GM19043 (cell line): ENCODE measurements at regions not wholly inside any gene's neighbourhood (a gene's known extent, or its start where the extent isn't known, plus 50 kb on each side); places are given as distances from the start of the nearest gene placed in this dataset.

ENCODE experiments used
- ATAC-seq: cut with Tn5 transposase; IDR thresholded peaks from one replicate; pipeline ENCODE4 v1.9.1; 2021; ENCODE audit warnings: low read depth; ENCODE audit not compliant: unreplicated experiment

DNA sequence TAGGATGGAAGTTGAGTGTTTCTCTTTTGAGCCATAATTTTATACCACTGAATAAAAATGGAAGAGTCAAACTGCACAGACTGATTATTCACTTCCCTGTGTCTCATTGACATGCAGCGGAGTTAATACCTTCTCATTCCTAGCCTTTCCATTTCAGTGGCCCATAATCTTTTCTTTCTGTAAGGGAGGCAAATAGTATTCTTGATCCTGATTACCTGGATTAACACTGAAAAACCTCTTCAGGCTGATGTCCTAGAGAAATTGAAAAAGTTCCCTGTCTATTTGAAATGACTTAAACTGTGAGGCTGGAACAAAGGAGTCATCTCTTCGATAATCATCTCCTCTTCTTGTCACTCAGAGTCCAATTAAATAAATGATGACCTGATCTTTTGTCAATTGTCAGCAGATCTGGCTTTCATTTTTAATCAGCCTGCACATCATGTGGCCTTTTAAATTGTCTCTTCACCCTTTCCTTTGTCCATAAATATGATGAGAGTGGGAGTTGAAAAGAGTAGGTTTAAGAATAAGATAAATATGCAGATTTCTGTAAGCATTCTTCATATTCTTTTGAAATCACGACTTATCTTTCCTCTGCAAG lies 713.0 kb downstream of the EPM2A start:
- ATAC-seq, result no peak

DNA sequence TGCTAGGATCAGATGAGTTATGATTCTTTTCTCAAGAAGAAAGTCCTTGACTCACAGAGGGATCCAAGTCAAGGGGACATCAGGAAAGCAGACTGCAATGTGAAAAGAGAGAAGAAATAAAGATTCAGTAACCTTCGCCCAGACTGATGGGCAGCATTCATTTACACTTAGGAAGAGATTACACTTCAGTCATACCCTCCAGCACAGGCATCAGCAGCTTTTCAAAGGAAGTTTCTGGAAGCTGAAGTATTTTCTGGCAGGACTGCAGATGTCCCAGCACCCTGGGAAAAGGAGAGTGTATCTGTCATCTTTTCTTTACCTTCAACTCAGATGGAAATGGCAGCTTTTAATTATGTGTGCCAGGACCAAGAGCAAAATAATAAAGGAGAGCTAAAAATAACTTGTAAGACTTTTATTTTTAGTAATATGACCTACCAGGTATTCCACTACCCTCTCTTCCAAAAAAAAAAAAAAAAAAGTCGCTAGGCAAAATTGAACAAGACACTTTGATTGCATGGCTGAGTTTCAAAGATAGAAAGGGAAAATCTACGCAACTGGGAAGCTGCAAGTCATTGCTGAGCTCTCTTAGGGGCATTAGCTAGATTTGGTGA lies 712.1 kb downstream of the EPM2A start:
- ATAC-seq, result no peak

DNA sequence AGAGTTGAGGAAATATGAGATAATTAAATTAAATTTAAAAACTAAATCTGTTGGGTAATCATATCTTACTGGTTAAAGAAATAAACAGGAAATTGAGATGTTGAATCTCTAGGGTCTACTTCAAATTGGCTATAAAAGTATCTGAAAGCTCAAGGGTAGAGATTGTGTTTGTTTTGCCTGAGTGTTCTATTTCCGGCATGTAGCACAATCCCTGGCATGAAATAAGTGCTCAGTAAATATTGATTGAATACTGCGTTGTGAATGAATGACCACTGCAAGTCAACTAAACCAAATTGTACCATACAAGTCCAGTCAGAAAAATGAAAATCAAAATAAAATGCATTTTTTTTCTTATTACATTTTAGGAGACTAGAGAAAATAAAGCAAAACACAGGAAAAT lies 709.8 kb downstream of the EPM2A start:
- no peak for ATAC-seq

DNA sequence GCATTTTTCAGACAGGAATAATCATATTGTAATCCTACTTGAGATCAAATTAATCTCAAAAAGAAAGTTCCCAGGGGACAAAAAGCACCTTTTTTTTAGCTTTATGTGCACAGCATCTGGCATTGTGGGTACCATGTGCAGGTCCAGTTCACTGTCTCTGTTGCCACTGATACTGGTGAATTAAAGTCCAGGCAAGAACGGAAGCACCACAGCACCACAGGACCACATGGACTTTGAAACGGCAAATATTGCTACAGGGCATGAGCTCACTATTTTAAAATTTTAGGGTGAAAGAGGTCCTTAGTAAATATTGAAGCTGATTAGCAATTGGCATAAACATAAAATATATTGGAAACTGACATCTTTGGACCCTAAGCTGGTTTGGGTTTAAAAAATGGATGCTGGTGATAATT lies 709.0 kb downstream of the EPM2A start:
- no peak for ATAC-seq

DNA sequence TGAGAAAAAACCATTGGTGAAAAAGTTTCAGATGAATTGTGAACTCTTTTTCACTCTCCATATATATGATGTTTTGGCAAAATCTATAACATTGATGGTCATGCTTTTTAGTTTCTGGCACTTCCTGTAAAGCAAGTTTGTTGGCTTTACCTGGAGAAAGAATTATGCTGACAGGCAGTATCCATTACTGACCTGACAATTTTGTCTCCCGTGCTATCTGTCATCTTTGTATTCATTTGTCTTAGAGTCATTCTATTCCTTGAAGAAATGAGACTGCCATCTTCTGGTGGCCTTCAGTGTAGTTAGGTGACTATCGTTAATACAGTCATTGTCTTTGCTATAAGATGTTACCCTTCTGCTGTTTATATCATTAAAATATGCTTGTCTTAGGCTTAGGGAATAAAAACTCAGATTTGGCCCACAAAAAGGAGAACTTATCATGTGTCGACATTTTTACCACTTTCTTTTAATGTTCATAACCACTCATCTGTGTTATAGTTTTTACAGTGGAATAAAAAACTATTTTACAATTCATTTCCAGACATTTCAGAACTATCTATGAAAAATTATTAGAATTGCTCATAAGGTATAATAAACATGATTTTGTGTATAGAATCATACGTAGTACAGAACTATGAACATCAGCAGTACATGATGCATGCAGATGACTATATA lies 707.0 kb downstream of the EPM2A start:
- ATAC-seq, result peak; percentile 86

DNA sequence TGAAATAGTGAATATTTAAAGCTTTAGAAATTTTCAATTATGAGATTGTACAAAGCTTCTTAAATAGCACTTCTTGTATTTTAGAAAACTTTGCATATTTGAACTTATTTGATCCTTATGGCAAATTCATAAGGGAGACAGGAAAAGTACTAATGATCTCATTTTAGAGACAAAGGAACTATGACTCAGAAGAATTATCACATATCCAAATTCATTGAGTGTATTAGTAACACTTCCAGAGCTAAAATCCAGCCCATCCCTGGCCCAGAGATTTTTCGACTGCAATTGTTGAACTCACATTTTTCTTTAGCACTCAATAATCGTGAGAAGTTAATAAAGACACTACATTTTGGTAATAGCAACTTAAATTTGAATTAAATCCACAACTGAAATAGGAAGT lies 704.3 kb downstream of the EPM2A start:
- ATAC-seq, result no peak

DNA sequence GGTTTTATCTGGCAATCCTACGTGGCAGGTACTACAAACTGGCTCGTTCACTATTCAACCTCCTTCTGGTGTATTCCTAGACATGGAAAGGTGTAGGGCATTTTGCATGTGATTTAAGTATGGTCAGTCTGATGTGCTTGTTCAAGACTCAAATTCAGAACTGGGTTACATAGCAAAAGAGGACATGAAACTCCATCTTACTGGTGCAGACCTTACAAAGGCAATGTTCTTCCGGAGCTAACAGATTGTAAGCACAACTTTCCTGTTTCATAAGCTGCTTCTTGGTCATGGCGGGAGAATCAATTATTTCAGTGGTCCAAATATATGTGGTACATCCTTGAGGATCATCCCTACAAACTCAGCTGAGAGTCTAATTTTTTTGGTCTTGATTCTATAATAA lies 703.4 kb downstream of the EPM2A start:
- no peak for ATAC-seq

DNA sequence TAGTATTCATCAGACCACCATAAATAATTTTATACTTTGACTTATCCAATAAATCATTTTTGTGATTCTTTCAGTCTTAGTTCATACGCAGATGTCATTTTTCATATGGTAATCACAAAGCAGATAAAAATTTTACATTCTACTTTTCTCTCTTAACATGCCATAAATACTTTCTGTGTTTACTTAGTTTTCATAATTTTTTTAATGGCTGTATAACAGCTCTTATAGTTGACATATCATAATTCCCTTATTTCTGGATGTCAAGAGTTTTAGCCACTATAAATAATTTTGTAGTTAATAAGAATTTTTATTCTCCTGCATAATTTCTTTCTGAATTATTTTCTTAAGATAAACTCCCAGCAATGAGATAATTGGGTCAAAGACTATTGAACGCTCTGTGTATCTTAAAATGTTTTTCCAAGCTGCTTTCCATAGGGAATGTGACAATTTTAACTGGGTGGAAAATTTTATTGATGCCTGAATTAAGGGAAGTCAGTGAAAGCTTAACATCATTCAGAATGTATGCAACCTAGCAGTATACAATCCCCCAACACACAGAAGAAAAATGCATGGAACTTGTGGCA lies 702.7 kb downstream of the EPM2A start:
- ATAC-seq, result no peak

DNA sequence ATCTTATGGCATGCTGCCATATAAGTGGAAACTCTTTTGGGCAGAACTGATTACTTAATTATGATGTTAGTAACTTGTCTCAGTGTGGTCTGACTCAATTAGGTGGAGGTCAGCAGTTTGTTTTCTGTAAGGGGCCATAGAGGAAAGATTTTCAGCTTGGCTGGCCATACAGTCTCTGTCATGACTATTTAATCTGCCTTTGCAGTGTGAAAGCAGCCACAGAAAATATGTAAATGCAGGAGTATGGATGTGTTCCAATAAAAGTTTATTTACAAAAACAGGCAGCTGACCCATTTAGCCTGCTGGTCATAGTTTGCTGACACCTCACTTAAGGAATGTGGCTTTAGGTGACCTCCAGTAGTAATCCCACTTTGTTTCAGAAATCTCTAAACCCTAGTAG lies 700.7 kb downstream of the EPM2A start:
- no peak for ATAC-seq

DNA sequence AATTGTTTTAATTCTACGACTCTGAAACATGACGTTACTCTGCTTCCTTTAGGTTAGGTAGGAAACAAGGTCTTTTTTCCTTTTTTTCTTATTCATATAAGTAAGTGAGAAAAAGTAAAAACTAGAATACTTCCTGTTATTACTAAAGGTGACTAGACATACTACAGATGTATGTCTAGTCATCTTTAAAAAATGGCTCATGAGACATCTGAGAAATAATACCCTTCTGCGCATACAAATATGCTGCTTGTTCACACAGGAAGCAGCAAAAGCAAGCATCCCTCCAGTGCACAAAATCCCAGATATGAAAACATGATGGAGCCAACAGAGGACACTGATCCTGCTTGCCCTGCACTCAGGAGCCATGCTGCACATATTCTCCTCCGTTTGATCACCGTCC lies 699.1 kb downstream of the EPM2A start:
- no peak for ATAC-seq

DNA sequence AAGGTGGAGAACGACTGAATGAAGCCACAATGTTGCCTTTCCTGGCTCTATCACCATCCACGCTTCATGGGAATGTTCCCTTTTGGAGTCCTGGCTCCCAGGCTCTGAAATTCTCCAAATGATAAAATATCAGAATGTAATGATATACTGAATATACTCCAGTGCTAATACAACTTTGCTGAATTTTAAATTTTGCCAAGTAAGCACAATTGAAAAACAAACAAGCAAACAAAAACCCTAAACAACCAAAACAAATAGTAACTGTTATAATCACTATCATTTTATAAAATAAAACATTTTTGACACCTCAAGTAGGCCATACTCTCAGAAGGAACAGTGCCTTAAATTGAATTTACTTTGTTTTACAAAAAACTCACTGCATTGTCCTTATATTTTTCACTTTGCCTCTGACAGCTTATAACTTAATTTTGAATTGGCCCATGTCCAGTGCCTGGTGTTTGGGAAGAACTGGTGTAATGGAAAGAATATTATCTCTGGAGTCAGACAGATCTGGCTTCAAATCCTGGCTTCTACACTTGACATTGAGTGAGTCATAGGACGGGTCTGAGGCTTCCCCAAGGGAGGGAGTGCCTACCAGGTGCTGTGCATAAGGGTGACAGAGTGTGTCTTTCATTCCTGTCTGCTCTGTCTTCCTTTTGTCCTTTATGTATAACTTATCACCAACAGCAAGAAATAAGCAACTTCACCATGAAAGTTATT lies 698.3 kb downstream of the EPM2A start:
- no peak for ATAC-seq

DNA sequence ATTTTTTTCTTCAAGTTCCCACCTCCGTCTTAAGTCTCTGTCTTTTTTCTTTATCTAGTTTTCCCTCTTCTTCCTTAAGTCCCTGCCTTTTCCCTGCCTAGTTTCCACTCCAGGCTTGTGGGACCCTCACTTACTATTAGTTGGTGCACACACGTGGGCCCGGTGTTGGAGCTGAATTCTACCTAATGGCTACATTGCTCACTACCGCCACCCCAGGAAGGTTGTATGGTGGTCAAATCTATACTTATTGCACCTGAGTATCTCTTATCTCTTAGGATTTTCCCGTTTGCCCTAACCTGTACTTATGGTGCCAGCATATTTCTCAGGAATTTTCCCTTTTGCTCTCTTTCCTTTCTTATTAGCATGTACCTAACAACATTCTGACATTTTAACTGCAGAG lies 692.8 kb downstream of the EPM2A start:
- no peak for ATAC-seq

DNA sequence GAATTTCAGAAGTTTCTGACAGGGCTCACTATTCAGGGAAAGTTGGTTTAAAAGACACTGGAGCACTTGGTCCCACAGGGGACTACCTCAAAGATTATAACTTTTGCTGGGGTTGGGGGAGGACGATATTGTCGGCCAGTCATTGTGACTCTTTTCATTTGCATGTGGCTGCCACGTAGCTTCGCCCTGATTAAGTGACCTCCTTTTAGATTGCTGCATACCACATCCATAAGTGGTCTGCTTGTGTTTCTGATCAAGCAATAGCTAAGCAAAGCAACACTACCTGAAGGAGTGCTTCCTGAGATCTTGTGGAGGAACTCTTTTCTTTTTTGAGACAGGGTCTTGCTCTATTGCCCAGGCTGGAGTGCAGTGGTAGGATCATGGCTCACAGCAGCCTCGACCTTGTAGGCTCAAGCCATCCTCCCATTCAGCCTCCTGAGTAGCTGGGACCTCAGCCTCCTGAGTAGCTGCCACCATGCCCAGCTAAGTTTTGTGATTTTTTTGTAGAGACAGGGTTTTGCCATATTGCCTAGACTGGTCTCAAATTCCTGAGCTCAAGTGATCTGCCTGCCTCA lies 691.3 kb downstream of the EPM2A start:
- no peak for ATAC-seq

DNA sequence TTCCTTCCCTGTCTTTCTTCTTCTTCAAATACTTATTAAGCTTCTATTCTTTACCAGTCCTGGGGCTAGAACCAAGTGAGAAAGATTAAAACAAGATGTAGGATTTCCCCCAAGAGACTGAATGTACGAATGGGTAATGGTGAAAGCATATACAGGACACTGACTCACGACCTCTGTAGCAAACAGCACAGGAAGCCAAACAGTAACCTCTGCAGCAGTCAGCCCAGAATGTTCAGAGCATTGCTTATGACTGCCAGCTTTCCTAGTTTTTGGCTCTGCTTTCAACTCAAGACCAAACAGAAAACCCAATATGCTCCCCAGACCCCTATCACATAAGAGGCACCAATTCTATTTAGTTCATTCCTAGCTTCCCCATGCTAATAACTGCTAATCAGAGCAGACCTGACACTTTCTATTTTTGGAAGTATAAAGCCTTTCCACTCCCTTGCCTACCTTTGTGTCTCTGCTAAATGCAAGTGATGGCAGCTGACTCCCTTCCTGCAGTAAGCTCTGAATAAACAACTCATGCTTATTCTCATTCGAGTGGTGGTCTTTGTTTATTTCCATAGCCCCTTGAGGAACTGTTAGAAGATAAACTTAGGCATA lies 690.6 kb downstream of the EPM2A start:
- no peak for ATAC-seq

DNA sequence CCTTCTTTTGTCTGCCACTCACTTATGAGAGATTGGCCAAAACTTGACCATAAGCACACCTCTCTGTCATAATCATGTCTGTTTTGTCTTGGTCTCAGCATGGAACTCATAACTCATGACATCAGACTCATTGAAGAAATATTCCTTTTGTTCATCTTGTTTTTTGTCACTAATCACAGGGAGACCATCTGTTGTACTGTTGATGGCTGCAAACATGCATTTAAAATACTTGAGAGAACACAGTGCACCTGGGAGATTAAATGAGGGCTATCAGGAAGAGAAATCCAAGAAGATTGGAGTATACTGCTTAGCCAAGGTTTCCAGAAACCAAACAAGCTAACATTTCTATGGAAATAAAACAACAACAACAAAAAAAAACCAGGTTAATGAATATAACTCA lies 689.7 kb downstream of the EPM2A start:
- no peak for ATAC-seq

DNA sequence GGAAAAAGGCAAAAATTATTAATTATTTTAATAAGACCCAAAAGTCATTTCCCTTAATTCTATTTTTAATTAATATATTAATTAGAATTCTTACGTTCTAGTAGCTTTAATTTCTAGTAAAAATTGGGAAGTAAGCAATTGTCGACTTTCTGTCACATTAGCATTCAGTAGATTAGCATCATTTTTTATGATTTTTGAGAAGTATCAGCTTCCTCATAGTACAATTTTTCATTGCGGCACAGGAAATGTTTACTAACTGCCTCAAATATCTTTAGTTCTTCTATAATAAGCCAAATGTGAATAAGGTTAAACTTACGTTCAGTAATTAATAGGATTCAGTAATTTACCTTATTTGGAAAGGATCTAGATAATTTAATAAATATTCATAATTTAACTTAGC lies 687.4 kb downstream of the EPM2A start:
- ATAC-seq, result no peak

DNA sequence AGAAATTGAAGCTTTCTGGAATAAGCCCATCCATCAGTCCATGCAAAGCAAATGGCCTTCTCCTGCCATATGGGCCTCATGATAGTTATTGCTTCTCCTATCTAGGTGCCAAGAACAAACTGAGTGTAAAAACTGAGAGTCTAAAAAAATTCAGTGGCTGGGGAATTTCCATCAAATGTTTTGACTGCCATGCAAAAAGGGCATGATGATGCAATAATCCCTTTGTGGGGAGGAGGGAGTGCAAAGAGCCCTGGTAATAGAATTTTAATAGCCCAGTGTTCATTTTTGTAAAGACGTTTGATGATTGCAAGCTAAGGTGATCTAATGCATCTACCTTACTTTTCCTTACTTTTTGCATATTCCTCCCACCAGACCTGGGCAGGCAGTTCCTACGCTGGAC lies 683.7 kb downstream of the EPM2A start:
- no peak for ATAC-seq

DNA sequence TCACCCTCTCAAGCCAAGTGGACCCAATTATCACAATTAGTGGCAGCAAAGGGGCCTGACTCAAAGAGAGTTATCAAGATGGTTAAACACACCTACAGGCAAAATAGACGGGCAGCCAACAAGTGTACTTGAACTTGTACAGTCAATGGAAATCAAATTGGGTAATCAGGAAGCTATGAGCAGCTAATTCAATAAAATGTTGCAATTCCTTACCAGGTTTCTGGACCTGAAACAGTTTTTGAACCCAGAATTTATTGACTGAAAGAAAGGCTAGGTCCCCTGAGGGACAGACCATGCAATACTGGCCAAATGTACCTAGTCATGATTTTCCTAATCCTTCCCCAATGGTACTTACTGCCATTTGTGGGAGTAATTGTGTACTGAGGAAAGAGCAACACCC lies 679.8 kb downstream of the EPM2A start:
- ATAC-seq, result no peak

DNA sequence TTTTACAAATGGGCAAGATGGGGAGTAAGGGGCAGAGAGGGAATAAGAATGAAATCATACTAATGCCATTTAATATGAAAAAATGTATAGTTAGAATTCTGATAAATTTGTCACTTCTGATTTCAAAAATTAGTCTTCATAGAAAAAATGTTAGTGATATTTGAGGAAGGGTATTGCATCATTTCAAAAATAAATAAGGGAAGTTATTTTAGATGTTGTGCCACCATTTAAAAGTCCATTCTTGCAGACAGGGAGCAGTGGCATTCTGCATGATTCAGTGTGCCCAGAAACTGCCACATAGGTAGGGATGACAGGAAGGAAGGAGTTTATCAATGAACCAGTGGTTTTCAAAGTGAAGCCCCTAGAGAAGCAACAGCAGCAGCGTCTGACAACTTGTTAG lies 674.6 kb downstream of the EPM2A start:
- no peak for ATAC-seq

DNA sequence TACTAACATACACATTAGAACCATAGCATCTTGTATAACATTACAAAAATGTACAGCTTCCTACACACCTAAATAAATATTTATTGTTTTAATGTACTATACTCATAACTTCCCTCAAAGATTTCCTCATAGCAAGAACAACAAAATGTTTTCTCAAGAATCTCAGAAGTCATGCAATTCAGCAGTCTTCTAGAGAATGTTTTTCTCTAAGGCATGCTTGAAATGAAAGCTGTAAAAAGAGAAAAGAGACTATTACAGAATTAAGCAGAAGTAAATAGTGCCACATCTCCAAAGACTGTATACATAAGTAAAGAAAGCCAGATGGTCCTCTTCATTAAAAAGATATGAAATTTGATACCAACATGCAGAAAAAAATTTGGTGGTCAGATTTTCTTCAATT lies 672.2 kb downstream of the EPM2A start:
- no peak for ATAC-seq

DNA sequence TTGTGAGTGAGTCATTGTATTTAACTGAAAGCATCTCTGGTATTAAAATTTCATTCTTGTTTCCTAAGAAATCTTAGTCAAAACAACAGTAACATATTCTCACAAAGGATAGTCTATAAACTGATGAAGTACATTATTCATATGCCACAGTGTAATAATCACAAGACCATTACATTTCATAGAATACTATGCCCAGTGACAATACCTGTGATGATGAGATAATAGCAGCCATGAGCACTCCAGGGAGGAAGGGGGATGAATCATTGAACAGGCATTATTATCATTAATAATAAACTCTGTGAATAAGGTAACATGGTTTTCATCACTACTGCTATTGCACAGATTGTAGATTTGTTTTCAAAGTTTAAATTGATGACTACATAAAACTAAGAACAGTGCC lies 667.9 kb downstream of the EPM2A start:
- no peak for ATAC-seq
